GM12878 (cell line): ENCODE measurements at regions not wholly inside any gene's neighbourhood (a gene's known extent, or its start where the extent isn't known, plus 50 kb on each side); places are given as distances from the start of the nearest gene placed in this dataset.

Experiments
- ATAC-seq: fragments of 200-7000 bp; cut with Tn5 transposase; 3 replicates; pipeline ENCODE4 v1.9.1; 2020; ENCODE audit warnings: mild to moderate bottlenecking, moderate library complexity
- BruUV-seq: library from RNA; stranded (reverse); fragments of 400-500 nt; replicated peaks from 2 replicates; lab custom pipeline; 2021; lab: Mats Ljungman, UMichigan
- CTCF ChIA-PET: fragments of 300-600 bp; sonication (Branson Sonifier 250); formaldehyde crosslinking; extraction: SDS; loops from one replicate; lab custom pipeline; 2021; ENCODE audit warnings: inconsistent platforms; lab: Yijun Ruan, JAX
- POLR2A ChIA-PET: fragments of 350-600 bp; formaldehyde crosslinking; extraction: SDS; loops from one replicate; lab custom pipeline; 2021; ENCODE audit warnings: inconsistent platforms; lab: Charles Lee
- RAD21 ChIA-PET: fragments of 300-600 bp; sonication (Branson Sonifier 250); formaldehyde crosslinking; loops from one replicate; lab custom pipeline; 2023; ENCODE audit warnings: antibody characterized with exemption; ENCODE audit not compliant: unreplicated experiment; lab: Charles Lee
- SMC1A ChIA-PET: fragments of 300-600 bp; sonication (Branson Sonifier 250); formaldehyde crosslinking; loops from one replicate; lab custom pipeline; 2023; ENCODE audit not compliant: unreplicated experiment, uncharacterized antibody; lab: Charles Lee
- DNase-seq: peaks from one replicate; pipeline ENCODE4 v3.0.0-alpha.2; 2011; ENCODE audit warnings: low read depth, low spot score
- FAIRE-seq: peaks from 3 replicates; lab custom pipeline; 2011; peaks lifted over from hg19 to GRCh38; lab: Jason Lieb, UNC
- H2AFZ ChIP-seq: 2 replicates; pipeline ENCODE4 v1.6.0; 2011; ENCODE audit warnings: low read depth, low read length, control low read depth; ENCODE audit not compliant: control insufficient read depth
- H3K27ac ChIP-seq: 2 replicates; pipeline ENCODE4 v1.5.1; 2011; ENCODE audit warnings: control low read depth; ENCODE audit not compliant: control insufficient read depth, insufficient read depth
- H3K27me3 ChIP-seq, 2 experiments: replicated peaks in 1 of 2; 2 replicates each; pipeline versions ENCODE4 v1.6.0 to v1.6.1; 2011; ENCODE audit warnings: low read length in 1 of 2; ENCODE audit not compliant: control insufficient read depth in 2 of 2, insufficient read depth in 2 of 2
- H3K36me3 ChIP-seq, 2 experiments: 2 replicates each; pipeline ENCODE4 v1.5.1; 2011; ENCODE audit warnings: low read length in 1 of 2; ENCODE audit not compliant: control insufficient read depth in 2 of 2, insufficient read depth in 2 of 2
- H3K4me1 ChIP-seq: 2 replicates; pipeline ENCODE4 v1.6.1; 2011; ENCODE audit warnings: mild to moderate bottlenecking, low read length, moderate library complexity, mixed read lengths; ENCODE audit not compliant: control insufficient read depth, insufficient read depth
- H3K4me2 ChIP-seq: 2 replicates; pipeline ENCODE4 v1.6.0; 2011; ENCODE audit warnings: control low read depth; ENCODE audit not compliant: control insufficient read depth, insufficient read depth
- H3K4me3 ChIP-seq: fragments of 200-600 bp; sonication (generic); 2 replicates; pipeline ENCODE4 v1.5.1; 2016
- H3K79me2 ChIP-seq: 2 replicates; pipeline ENCODE4 v1.6.0; 2011; ENCODE audit warnings: low read length; ENCODE audit not compliant: control insufficient read depth, insufficient read depth
- H3K9ac ChIP-seq: 2 replicates; pipeline ENCODE4 v1.8.0; 2011; ENCODE audit warnings: low read length, control low read depth, mixed read lengths; ENCODE audit not compliant: control insufficient read depth, insufficient read depth
- H3K9me3 ChIP-seq: replicated peaks from 3 replicates; pipeline ENCODE4 v1.5.1; 2011; ENCODE audit warnings: mild to moderate bottlenecking, low read length; ENCODE audit not compliant: control insufficient read depth, insufficient read depth
- H4K20me1 ChIP-seq: 2 replicates; pipeline ENCODE4 v1.6.0; 2011; ENCODE audit not compliant: control insufficient read depth, insufficient read depth
- BRCA1 ChIP-seq: IDR thresholded peaks from 2 replicates; pipeline ENCODE4 v1.6.1; 2011; ENCODE audit warnings: low read depth, low read length, improper control_type of control experiment
- CHD4 ChIP-seq: fragments of 200-600 bp; sonication (generic); IDR thresholded peaks from 2 replicates; pipeline ENCODE4 v1.6.1; 2016; ENCODE audit warnings: mild to moderate bottlenecking
- POLR2A ChIP-seq: IDR thresholded peaks from 2 replicates; pipeline ENCODE4 v1.6.1; 2011; ENCODE audit warnings: low read depth, mild to moderate bottlenecking, low read length
- RELA ChIP-seq: fragments of 450-650 bp; IDR thresholded peaks from 2 replicates; pipeline ENCODE4 v1.8.0; 2014; ENCODE audit warnings: borderline replicate concordance; ENCODE audit not compliant: partially characterized antibody
- ZNF274 ChIP-seq: IDR thresholded peaks from one replicate; pipeline ENCODE4 v1.8.0; 2011; ENCODE audit not compliant: insufficient read length, insufficient read depth
- WGBS: methylation state at CpG from one replicate; pipeline ENCODE4 v1.1.6; 2016; ENCODE audit warnings: low lambda C conversion rate; ENCODE audit not compliant: insufficient replicate concordance, insufficient coverage; ENCODE audit errors: missing lambda C conversion rate; 5-methylcytosine and 5-hydroxymethylcytosine counted together
- in situ Hi-C: fragments of 300-500 bp; cut with MboI; formaldehyde crosslinking; loops from 9 replicates; pipeline ENCODE4 v1.14.3; 2018; ENCODE audit warnings: mixed read lengths
- intact Hi-C: fragments of 100-400 bp; cut with micrococcal nuclease; formaldehyde crosslinking; loops from one replicate; pipeline ENCODE4 v1.14.2; 2022; ENCODE audit not compliant: unreplicated experiment
- TF ChIP-seq, protein P1 (sequence below): fragments of 450-650 bp; IDR thresholded peaks from 2 replicates; pipeline ENCODE4 v1.6.1; 2014; ENCODE audit warnings: mild to moderate bottlenecking
- TF ChIP-seq, protein P2 (sequence below): IDR thresholded peaks from 2 replicates; pipeline ENCODE4 v1.6.1; 2012; ENCODE audit warnings: improper control_type of control experiment, low read depth, low read length; ENCODE audit not compliant: insufficient replicate concordance

DNA sequence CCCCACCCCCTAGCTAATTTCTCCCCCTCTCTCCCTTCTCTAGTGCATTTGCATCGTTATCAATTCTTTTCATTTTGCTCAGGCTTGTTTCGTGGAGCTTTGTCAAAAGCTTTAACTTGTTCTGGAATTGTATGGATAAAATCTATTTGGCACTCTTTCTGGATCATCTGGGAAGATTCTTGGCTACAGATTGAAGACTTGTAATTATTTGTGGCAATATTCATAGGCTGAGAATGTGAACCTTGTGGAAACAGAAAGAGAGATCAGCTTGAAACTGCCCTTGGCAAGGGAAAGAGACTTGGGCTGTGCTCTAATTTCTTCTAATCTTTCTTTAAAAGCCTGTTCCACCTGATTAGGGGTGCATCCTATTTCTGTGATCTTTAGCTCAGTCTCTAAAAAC is 340.6 kb upstream of the DAB2 start:
- no peaks in the 10 kb centered on the region for H3K27me3 ChIP-seq
- H3K27ac ChIP-seq, result no peak overlapping the region
- intact Hi-C loops, result no loop called here
- no peak overlapping the region for H3K9ac ChIP-seq
- H3K9me3 ChIP-seq, result no peaks in the 10 kb centered on the region
- no peak overlapping the region for H2AFZ ChIP-seq
- FAIRE-seq, result no peak
- no peaks in the 10 kb centered on the region for H3K4me1 ChIP-seq
- H3K4me2 ChIP-seq, result no peak overlapping the region
- 0% methylated on average over 1 of the region's 2 CpGs for WGBS
- in situ Hi-C loops, result no loop called here
- no peaks in the 10 kb centered on the region for H4K20me1 ChIP-seq
- TF ChIP-seq ZNF274 (no peak), CHD4 (no peak), RELA (no peak), BRCA1 (no peak), POLR2A (no peak)
- TF ChIP-seq, protein P1, sequence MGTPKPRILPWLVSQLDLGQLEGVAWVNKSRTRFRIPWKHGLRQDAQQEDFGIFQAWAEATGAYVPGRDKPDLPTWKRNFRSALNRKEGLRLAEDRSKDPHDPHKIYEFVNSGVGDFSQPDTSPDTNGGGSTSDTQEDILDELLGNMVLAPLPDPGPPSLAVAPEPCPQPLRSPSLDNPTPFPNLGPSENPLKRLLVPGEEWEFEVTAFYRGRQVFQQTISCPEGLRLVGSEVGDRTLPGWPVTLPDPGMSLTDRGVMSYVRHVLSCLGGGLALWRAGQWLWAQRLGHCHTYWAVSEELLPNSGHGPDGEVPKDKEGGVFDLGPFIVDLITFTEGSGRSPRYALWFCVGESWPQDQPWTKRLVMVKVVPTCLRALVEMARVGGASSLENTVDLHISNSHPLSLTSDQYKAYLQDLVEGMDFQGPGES, result no peak
- TF ChIP-seq, protein P2, sequence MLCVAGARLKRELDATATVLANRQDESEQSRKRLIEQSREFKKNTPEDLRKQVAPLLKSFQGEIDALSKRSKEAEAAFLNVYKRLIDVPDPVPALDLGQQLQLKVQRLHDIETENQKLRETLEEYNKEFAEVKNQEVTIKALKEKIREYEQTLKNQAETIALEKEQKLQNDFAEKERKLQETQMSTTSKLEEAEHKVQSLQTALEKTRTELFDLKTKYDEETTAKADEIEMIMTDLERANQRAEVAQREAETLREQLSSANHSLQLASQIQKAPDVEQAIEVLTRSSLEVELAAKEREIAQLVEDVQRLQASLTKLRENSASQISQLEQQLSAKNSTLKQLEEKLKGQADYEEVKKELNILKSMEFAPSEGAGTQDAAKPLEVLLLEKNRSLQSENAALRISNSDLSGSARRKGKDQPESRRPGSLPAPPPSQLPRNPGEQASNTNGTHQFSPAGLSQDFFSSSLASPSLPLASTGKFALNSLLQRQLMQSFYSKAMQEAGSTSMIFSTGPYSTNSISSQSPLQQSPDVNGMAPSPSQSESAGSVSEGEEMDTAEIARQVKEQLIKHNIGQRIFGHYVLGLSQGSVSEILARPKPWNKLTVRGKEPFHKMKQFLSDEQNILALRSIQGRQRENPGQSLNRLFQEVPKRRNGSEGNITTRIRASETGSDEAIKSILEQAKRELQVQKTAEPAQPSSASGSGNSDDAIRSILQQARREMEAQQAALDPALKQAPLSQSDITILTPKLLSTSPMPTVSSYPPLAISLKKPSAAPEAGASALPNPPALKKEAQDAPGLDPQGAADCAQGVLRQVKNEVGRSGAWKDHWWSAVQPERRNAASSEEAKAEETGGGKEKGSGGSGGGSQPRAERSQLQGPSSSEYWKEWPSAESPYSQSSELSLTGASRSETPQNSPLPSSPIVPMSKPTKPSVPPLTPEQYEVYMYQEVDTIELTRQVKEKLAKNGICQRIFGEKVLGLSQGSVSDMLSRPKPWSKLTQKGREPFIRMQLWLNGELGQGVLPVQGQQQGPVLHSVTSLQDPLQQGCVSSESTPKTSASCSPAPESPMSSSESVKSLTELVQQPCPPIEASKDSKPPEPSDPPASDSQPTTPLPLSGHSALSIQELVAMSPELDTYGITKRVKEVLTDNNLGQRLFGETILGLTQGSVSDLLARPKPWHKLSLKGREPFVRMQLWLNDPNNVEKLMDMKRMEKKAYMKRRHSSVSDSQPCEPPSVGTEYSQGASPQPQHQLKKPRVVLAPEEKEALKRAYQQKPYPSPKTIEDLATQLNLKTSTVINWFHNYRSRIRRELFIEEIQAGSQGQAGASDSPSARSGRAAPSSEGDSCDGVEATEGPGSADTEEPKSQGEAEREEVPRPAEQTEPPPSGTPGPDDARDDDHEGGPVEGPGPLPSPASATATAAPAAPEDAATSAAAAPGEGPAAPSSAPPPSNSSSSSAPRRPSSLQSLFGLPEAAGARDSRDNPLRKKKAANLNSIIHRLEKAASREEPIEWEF, result no peak
- TF ChIP-seq, all 136 proteins: peak for 0
- SMC1A ChIA-PET, result no interaction called here
- no peaks in the 10 kb centered on the region for H3K36me3 ChIP-seq
- ATAC-seq (no peak), DNase-seq (no peak)
- H3K4me3 ChIP-seq, result no peak overlapping the region
- BruUV-seq, result no TSS peak
- CTCF ChIA-PET, result no interaction called here
- no peaks in the 10 kb centered on the region for H3K79me2 ChIP-seq
- RAD21 ChIA-PET, result interaction anchor here (0.6 kb wide), 1 partner anchor 386 kb away, joined by 3 read pairs; no protein-coding TSS in a partner anchor
- POLR2A ChIA-PET, result no interaction called here
